ENCODE measurements at regions not wholly inside any gene's neighbourhood (a gene's known extent, or its start where the extent isn't known, plus 50 kb on each side); places are given as distances from the start of the nearest gene placed in this dataset.
"Not testable (repeated sequence)": the region's sequence is repeated elsewhere in the genome, so short reads cannot be mapped to it uniquely, and the experiment has no call there.

- not testable (repeated sequence) for DNase-seq
Measured at GRCh38 chrX:124181515-124181914, 150.9 kb upstream of the TEX13D start.

- DNase-seq = no peak
Measured at GRCh38 chrX:124190440-124190839, 142.0 kb upstream of the TEX13D start.

DNA sequence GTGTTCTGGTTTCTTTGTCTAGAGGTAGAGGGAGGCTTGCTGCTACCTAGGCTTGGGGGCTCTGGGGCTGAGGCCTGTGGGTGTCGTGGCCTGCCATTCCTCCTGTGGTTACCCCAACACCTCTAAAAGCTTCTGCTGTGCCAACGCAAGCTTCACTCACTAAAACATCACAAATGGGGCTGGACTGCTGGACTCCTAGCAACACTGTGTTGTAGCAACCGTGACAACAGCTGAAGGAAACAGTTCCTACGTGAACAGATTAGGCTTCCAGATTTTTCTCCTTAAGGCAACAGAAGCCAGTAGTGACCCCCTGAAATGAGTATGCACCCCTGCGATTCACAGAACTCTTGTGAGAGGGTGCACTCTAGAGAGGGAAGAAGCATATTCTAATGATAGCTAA lies 138.3 kb upstream of the TEX13D start:
- no peak for DNase-seq

DNA sequence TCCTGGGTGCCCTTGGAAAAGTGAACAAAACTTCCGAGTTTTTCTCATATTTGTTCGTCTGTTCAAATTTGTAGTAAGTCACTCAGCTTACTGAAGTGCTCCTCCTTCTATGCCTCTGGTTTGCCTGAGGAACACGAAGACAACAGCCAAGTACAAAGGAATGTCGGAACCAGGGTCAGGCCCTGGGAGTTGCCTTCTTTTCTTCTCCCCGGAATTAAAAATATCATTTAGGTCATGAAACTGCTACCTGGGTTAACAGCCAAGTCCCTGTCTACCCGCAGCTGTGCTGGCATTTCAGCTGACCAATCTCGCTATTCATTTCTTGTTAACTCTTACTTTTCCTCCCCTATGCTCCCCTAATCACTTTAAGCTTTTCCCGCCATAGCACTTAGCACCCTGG lies 137.6 kb upstream of the TEX13D start:
- no peak for DNase-seq

GRCh38 chrX:124203311-124203710 lies 129.1 kb upstream of the TEX13D start:
- no peak for DNase-seq

DNA sequence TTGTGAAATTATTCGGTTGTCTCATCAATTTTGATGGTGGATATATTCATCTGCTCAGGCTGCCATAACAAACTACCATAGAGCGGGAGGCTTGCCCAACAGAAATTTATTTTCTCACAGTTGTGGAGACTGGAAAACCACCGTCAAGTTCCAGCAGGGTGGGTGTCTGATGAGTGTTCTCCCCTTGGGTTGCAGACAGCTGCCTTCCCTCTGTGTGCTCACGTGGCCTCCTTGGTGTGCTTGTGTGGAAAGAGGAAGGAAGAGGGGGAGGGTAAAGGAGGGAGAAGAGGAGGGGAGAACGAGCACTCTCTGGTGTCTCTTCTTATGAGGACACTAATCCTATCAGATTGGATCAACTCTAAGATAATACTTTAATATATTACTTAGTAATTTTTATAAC lies 123.8 kb upstream of the TEX13D start:
- no peak for DNase-seq

DNA sequence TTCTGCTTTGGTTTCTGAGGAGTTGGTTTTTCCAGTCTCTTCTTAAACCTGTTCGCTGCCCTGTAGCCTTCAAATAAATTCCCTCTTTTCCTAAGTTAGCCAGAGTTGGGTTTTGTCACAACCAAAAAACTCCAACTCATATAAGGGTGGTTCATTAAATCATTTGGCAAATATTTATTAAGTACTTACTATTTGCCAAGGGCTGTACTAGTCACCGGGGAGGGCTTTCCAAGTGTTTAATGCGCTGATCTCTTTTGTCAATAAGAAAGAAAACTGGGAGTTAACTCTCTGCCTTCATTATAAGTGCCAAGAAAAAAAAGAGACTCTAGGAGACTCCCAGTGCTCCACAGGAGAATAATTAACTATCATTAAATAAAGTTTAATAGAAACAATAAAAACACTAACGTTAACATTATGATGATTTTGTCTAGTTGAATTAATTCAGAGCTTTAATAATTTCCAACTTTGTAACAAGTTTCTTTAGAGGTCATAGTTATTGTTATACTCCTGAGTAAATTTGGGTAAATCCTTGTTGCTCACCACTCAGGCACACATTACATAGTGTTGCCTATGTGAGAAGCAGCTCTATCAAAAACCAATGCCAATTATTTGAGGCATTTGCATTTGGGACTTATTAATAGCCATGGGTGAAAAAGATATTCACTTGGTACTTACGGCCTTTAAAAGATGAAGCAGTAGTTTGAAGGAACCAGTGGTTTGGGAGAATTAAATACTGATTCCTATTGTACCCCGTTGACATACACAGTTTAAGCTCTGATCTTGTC lies 122.5 kb upstream of the TEX13D start:
- no peak for DNase-seq

GRCh38 chrX:124211312-124211942 lies 121.0 kb upstream of the TEX13D start:
- peak; percentile 15 for DNase-seq

DNA sequence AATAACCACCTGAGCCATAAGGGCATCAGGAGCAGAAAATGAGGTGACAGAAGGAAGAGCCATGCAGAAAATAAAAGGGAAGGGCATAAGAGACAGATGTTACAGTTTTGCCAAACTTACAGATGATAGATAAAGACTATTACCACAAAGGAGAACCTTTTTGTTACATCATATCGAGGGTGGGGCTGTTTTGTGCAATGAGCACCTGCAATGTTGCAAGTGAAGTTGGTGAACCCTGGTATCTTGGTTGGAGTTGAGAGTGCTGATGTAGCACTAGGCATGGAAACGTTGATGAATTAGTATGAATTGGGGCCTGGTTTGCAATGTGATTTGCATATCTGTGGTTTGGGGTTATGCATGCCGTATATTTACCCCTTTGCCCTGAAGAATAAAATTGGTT lies 119.8 kb upstream of the TEX13D start:
- no peak for DNase-seq

DNA sequence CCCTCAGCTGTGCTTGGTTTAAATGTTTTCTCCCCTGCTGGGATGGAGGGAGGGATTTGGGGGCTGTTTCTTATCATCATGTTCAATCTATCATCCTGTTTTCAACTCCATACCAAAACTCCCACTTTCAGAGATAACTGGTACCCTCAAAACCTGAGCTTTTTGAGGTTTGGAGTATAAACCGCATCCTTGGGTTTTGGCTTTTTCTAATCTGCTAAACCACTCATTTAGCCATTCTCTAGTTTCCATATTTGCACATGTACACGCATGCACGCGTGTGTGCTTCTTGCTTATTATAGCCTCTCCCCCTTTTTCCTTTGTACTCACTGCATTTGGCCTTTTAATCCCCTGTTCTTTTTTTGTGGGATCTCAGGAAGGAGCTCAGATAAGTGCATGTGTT lies 116.7 kb upstream of the TEX13D start:
- DNase-seq = no peak

DNA sequence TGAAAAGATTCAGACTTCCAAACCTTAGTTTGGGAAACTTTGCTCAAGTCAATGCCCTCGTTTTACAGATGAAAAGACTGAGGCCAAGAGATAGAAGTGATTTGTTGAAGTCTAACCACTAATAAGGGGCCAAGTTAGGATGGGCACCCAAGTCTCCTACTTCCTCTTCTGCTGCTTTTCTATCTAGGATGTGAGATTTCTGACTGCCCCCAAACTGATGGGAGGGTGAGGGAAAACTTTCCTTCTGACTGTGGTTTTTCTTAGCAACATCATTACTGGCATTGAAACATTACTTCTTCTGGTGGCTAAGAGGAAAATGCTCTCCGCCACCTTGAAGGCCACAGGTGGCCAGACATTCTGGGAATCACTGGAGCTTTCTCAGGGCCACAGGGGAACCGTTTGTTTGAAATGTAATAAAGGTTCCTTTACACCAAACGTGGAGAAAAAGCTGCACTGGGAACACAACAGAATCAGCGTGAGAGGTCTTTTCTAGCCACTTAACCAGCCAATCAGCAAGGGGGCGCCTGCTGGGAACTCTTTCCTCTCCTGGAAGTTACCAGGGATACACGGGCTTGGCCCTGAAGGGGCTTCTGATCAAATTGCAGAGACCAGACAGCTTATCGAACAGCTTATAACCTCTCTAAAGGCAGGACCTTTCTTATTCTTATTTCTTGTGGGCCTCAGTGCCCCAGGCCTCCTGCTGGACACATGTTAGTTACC lies 115.9 kb upstream of the TEX13D start:
- no peak for DNase-seq

- DNase-seq = peak; percentile 12
Measured at GRCh38 chrX:124217304-124218251, 114.9 kb upstream of the TEX13D start.

DNA sequence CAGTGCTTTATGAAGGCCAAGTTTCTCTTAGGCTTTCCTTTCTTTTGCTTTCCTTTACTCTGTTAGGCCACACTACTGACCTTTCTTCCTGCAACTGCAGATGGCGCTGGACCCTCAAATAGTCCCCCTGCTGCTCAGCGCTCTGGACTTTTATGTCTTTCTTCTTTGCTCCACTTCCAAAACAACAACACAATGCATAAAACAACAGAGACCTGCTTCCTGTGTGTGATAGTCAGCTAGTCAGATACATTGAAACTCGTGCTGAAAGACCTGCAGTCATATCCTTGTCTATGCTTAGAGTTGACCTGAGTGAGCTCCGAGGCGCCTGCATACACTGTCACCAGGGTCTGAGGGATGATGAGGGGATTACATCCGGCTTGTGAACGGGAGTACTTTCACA lies 108.9 kb upstream of the TEX13D start:
- no peak for DNase-seq

- no peak for DNase-seq
Measured at GRCh38 chrX:124224528-124224927, 107.9 kb upstream of the TEX13D start.

- DNase-seq = no peak
Measured at GRCh38 chrX:124226129-124226528, 106.3 kb upstream of the TEX13D start.

DNA sequence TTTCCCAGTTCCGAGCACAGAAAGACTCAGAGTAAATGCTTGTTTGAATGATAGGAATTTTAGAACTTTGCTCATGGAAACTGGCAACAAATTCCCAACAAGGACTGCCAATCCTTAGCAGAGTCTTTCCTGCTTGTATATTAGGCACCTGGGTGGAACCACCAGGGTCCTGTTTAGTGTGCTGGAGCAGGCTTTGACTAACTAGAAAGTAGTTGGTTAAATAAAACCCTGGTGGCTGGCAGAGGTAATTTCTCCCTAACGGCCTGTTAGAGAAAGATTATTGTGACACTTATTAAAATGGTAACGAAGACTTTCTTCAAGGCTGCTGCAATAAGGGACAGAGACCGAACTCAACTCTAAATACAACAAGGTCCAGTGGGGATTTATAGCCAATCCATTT lies 103.6 kb upstream of the TEX13D start:
- no peak for DNase-seq

GRCh38 chrX:124229374-124229773 lies 103.1 kb upstream of the TEX13D start:
- DNase-seq = no peak

DNA sequence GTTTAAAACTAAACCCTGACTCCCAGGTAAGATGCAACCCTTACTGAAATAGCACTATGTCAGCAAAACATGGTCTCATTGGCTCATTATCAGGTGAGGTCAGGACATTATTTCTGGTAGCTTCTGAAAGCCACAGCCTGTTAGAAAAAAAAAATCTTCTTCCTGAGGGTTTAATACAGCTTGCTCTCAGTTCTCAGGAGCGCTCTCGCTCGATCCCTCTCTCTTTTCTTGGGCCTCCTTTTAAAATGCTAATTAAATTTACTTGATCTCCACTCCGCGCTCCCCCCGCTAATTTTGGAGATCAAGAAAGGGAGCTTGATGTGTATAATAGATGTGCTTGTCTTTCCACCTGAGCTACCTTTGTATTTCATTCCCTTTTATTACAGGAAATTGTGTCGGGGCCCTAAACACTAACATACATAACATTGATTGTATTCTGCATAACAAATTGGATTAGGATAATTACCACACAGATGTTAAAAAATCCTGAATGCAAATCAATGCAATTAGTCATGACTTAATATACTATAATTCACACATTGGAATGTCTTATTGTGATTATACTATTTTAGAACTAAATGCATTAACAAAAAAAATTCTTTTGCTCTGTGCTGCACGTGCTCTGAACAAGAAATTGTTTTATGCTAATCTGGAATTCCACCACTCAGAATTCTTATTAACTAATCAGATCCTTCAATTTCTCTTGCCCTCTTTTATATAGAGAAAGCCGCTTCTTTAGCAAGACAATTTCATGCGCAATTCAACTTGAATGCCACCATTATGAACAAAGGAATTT lies 101.6 kb upstream of the TEX13D start:
- no peak for DNase-seq

DNA sequence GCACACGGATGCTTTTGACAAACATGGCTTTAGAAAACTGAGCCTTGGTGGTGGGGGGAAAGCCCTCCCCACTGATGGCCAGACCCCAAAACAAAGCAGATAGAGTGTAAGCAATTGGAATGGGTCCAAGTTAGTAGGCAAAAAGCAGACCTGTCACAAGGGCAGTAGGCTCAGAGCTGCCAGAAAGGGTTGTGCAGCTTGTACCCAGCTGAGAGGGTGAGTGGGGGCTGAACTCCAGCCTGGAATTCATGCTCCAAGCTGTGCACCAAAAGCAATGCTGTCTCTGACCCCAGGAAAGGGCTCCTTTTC lies 101.1 kb upstream of the TEX13D start:
- DNase-seq = no peak

- DNase-seq = no peak
Measured at GRCh38 chrX:124232523-124233201, 99.8 kb upstream of the TEX13D start.

- no peak for DNase-seq
Measured at GRCh38 chrX:124234348-124234747, 98.1 kb upstream of the TEX13D start.

DNA sequence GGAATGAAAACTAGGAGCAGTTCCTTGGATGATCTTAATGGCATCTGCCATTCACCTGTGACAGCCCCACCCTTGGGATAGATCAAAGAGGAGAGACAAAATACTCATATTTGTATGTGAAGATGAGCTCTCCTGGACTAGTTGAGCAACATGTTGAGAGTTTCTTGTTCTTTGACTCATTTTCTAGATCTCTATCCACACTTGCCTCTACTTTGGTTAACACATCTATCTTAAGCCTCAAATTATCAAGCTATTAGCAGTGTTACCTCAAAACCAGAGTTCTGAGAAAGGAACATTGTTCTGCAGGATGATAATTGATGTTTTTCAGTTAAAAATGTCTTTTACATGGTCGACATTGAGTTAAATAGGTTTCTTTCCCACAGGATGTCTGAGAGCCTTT lies 94.2 kb upstream of the TEX13D start:
- no peak for DNase-seq
